ENCODE measurements at regions not wholly inside any gene's neighbourhood (a gene's known extent, or its start where the extent isn't known, plus 50 kb on each side); places are given as distances from the start of the nearest gene placed in this dataset.

- H3K9me3 ChIP-seq (ENCODE audit: insufficient read depth, low read length) = no peaks in the 10 kb centered on the region
- no peak overlapping the region for H3K9ac ChIP-seq (ENCODE audit: low read length)
- H3K4me3 ChIP-seq (ENCODE audit: insufficient read depth, low read length, poor library complexity, severe bottlenecking) = no peak overlapping the region
- H3K79me2 ChIP-seq (ENCODE audit: insufficient read depth, low read length) = no peaks in the 10 kb centered on the region
- no peaks in the 10 kb centered on the region for H3K36me3 ChIP-seq (ENCODE audit: low read length)
- no peaks in the 10 kb centered on the region for H3K27me3 ChIP-seq (ENCODE audit: low read length)
- H4K20me1 ChIP-seq (ENCODE audit: low read depth, low read length) = no peaks in the 10 kb centered on the region
- no peak overlapping the region for H3K27ac ChIP-seq (ENCODE audit: low read depth, low read length)
- H3K4me2 ChIP-seq (ENCODE audit: low read depth, low read length, poor library complexity, severe bottlenecking) = no peak overlapping the region
- H3K9me2 ChIP-seq (replicated peaks; ENCODE audit: insufficient read depth, low read length) = no peaks in the 10 kb centered on the region
- no peaks in the 10 kb centered on the region for H3F3A ChIP-seq (ENCODE audit: insufficient read depth)
- no peak overlapping the region for H2AFZ ChIP-seq (ENCODE audit: low read depth, low read length, severe bottlenecking)
- TF ChIP-seq CTCF (IDR thresholded peaks at IDR 0.05; ENCODE audit: insufficient read depth, low read length, poor library complexity, severe bottlenecking) (no peak), EZH2phosphoT487 (conservative IDR thresholded peaks at IDR 0.05; ENCODE audit: low read length) (no peak)
Observed at GRCh38 chr10:83248106-83248631, 891.1 kb upstream of the GHITM start.

- Histone ChIP-seq H2AFZ (ENCODE audit: low read depth, low read length, severe bottlenecking) (no peak overlapping the region), H3K9ac (ENCODE audit: low read length) (no peak overlapping the region), H3K27ac (ENCODE audit: low read depth, low read length) (no peak overlapping the region), H3K36me3 (ENCODE audit: low read length) (no peaks in the 10 kb centered on the region), H3K79me2 (ENCODE audit: insufficient read depth, low read length) (no peaks in the 10 kb centered on the region), H3K9me2 (replicated peaks; ENCODE audit: insufficient read depth, low read length) (no peaks in the 10 kb centered on the region), H3K27me3 (ENCODE audit: low read length) (no peaks in the 10 kb centered on the region), H3F3A (ENCODE audit: insufficient read depth) (no peaks in the 10 kb centered on the region), H3K4me2 (ENCODE audit: low read depth, low read length, poor library complexity, severe bottlenecking) (no peak overlapping the region), H4K20me1 (ENCODE audit: low read depth, low read length) (no peaks in the 10 kb centered on the region), H3K9me3 (ENCODE audit: insufficient read depth, low read length) (no peaks in the 10 kb centered on the region), H3K4me3 (ENCODE audit: insufficient read depth, low read length, poor library complexity, severe bottlenecking) (no peak overlapping the region)
- no peak for TF ChIP-seq EZH2phosphoT487 (conservative IDR thresholded peaks at IDR 0.05; ENCODE audit: low read length)
- TF ChIP-seq CTCF (IDR thresholded peaks at IDR 0.05; ENCODE audit: insufficient read depth, low read length, poor library complexity, severe bottlenecking) = no peak
Observed at GRCh38 chr10:83250396-83250795, 888.9 kb upstream of the GHITM start.

- no peaks in the 10 kb centered on the region for H3K79me2 ChIP-seq (ENCODE audit: insufficient read depth, low read length)
- H2AFZ ChIP-seq (ENCODE audit: low read depth, low read length, severe bottlenecking) = no peak overlapping the region
- no peak overlapping the region for H3K27ac ChIP-seq (ENCODE audit: low read depth, low read length)
- no peak overlapping the region for H3K4me3 ChIP-seq (ENCODE audit: insufficient read depth, low read length, poor library complexity, severe bottlenecking)
- H3K9me3 ChIP-seq (ENCODE audit: insufficient read depth, low read length) = no peaks in the 10 kb centered on the region
- H3F3A ChIP-seq (ENCODE audit: insufficient read depth) = no peaks in the 10 kb centered on the region
- H3K27me3 ChIP-seq (ENCODE audit: low read length) = no peaks in the 10 kb centered on the region
- no peak for TF ChIP-seq EZH2phosphoT487 (conservative IDR thresholded peaks at IDR 0.05; ENCODE audit: low read length)
- TF ChIP-seq CTCF (IDR thresholded peaks at IDR 0.05; ENCODE audit: insufficient read depth, low read length, poor library complexity, severe bottlenecking) = no peak
- no peaks in the 10 kb centered on the region for H3K9me2 ChIP-seq (replicated peaks; ENCODE audit: insufficient read depth, low read length)
- H4K20me1 ChIP-seq (ENCODE audit: low read depth, low read length) = no peaks in the 10 kb centered on the region
- no peaks in the 10 kb centered on the region for H3K36me3 ChIP-seq (ENCODE audit: low read length)
- no peak overlapping the region for H3K9ac ChIP-seq (ENCODE audit: low read length)
- no peak overlapping the region for H3K4me2 ChIP-seq (ENCODE audit: low read depth, low read length, poor library complexity, severe bottlenecking)
Observed at GRCh38 chr10:83252169-83252568, 887.1 kb upstream of the GHITM start.

Measured in SU-DHL-6 (cell line).